Prostate gland (tissue), 2 donors: ENCODE measurements at regions not wholly inside any gene's neighbourhood (a gene's known extent, or its start where the extent isn't known, plus 50 kb on each side); places are given as distances from the start of the nearest gene placed in this dataset.

Source experiments
- POLR2A ChIP-seq: fragments of 450-650 bp; IDR thresholded peaks from one replicate; pipeline ENCODE4 v1.6.1; 2016; ENCODE audit warnings: antibody characterized with exemption, mild to moderate bottlenecking
- POLR2AphosphoS5 ChIP-seq: sonication (generic); formaldehyde crosslinking; IDR thresholded peaks from one replicate; pipeline ENCODE4 v1.6.1; 2017; ENCODE audit warnings: antibody characterized with exemption
- TF ChIP-seq, protein P1 (sequence below), 4 experiments: fragments of 200-600 bp in 2 of 4; fragments of 450-650 bp in 2 of 4; sonication (generic) in 2 of 4; IDR thresholded peaks; 1 replicate in 3 of 4; 2 replicates in 1 of 4; pipeline ENCODE4 v1.5.1; 2016 to 2019; ENCODE audit warnings: antibody characterized with exemption in 4 of 4, mild to moderate bottlenecking in 2 of 4, moderate library complexity in 2 of 4

DNA sequence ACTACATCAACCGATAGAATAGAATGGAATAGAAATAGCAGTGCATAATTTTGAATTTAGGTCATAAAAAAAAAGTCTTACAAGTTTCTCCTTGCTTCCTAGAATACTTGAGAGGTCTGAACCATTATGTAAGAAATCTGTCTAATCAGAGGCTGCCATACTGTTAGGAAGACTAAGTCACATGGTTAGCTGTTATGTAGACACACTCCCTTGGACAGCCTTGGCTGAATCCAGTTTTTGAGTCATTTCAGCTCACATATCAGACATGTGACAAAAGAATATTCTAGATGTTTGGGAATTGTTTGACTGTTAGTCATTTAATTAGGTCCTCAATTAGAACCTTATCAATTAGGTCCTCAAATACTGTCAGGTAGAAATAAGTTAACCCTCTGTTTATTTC is 1601.4 kb downstream of the GRIK2 start:
- TF ChIP-seq, protein P1, sequence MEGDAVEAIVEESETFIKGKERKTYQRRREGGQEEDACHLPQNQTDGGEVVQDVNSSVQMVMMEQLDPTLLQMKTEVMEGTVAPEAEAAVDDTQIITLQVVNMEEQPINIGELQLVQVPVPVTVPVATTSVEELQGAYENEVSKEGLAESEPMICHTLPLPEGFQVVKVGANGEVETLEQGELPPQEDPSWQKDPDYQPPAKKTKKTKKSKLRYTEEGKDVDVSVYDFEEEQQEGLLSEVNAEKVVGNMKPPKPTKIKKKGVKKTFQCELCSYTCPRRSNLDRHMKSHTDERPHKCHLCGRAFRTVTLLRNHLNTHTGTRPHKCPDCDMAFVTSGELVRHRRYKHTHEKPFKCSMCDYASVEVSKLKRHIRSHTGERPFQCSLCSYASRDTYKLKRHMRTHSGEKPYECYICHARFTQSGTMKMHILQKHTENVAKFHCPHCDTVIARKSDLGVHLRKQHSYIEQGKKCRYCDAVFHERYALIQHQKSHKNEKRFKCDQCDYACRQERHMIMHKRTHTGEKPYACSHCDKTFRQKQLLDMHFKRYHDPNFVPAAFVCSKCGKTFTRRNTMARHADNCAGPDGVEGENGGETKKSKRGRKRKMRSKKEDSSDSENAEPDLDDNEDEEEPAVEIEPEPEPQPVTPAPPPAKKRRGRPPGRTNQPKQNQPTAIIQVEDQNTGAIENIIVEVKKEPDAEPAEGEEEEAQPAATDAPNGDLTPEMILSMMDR (IDR thresholded peaks at IDR 0.05) = no peak
- TF ChIP-seq POLR2AphosphoS5 (no peak), POLR2A (no peak)
